HepG2 (cell line): ENCODE measurements at regions not wholly inside any gene's neighbourhood (a gene's known extent, or its start where the extent isn't known, plus 50 kb on each side); places are given as distances from the start of the nearest gene placed in this dataset.

Experiments used
- ATAC-seq: fragments of 200-7000 bp; cut with Tn5 transposase; 3 replicates; pipeline ENCODE4 v1.9.1; 2020; ENCODE audit warnings: mild to moderate bottlenecking, moderate library complexity
- BruUV-seq: library from RNA; stranded (reverse); fragments of 400-500 nt; replicated peaks from 2 replicates; lab custom pipeline; 2021; lab: Mats Ljungman, UMichigan
- CTCF ChIA-PET: fragments of 300-600 bp; formaldehyde crosslinking; extraction: SDS; loops from one replicate; lab custom pipeline; 2021; ENCODE audit warnings: low total read pairs, inconsistent platforms, low intra/inter-chr PET ratio; lab: Yijun Ruan, JAX
- POLR2A ChIA-PET: fragments of 350-600 bp; sonication (Branson Sonifier 250); formaldehyde crosslinking; loops from one replicate; lab custom pipeline; 2020; ENCODE audit warnings: antibody characterized with exemption, inconsistent platforms; lab: Yijun Ruan, JAX
- DNase-seq: peaks from one replicate; pipeline ENCODE4 v3.0.0-alpha.2; 2015; ENCODE audit warnings: low spot score
- FAIRE-seq: peaks from 3 replicates; lab custom pipeline; 2011; peaks lifted over from hg19 to GRCh38; lab: Jason Lieb, UNC
- H2AFZ ChIP-seq: one replicate; pipeline ENCODE4 v1.6.1; 2011; ENCODE audit warnings: low read length, inconsistent platforms
- H3K27ac ChIP-seq: fragments of 300-600 bp; 3 replicates; pipeline ENCODE4 v1.8.0; 2011; ENCODE audit warnings: mixed run types, mild to moderate bottlenecking, mixed read lengths, low read length, inconsistent platforms; ENCODE audit not compliant: insufficient read depth; ENCODE audit errors: extremely low read length
- H3K27me3 ChIP-seq, 2 experiments: fragments of 200-600 bp in 1 of 2; 2 replicates in 1 of 2; 3 replicates in 1 of 2; pipeline versions ENCODE4 v1.6.0 to v1.8.0; 2011; ENCODE audit warnings: low read length in 2 of 2, mild to moderate bottlenecking in 2 of 2, moderate library complexity in 2 of 2, inconsistent platforms in 1 of 2; ENCODE audit not compliant: insufficient read depth in 2 of 2, control insufficient read depth in 1 of 2
- H3K36me3 ChIP-seq, 2 experiments: fragments of 200-600 bp in 1 of 2; replicated peaks in 1 of 2; 2 replicates in 1 of 2; 3 replicates in 1 of 2; pipeline versions ENCODE4 v1.5.1 to v1.8.0; 2011; ENCODE audit warnings: low read length in 2 of 2, inconsistent platforms in 1 of 2; ENCODE audit not compliant: insufficient read depth in 2 of 2, control insufficient read depth in 1 of 2
- H3K4me1 ChIP-seq: 2 replicates; pipeline ENCODE4 v1.5.1; 2012; ENCODE audit warnings: low read length, inconsistent platforms; ENCODE audit not compliant: insufficient read depth
- H3K4me2 ChIP-seq: 2 replicates; pipeline ENCODE4 v1.6.0; 2011; ENCODE audit warnings: low read depth, low read length, inconsistent platforms
- H3K4me3 ChIP-seq, 3 experiments: fragments of 200-600 bp in 1 of 3; sonication (generic), shearing (Covaris generic) in 1 of 3; replicated peaks in 1 of 3; 2 replicates each; pipeline ENCODE4 v1.5.1; 2011 to 2016; ENCODE audit warnings: low read length in 3 of 3, inconsistent platforms in 2 of 3, low read depth in 2 of 3, mild to moderate bottlenecking in 2 of 3, control low read depth in 1 of 3, mixed read lengths in 1 of 3; ENCODE audit not compliant: insufficient read depth in 1 of 3
- H3K79me2 ChIP-seq: one replicate; pipeline ENCODE4 v1.6.1; 2011; ENCODE audit warnings: low read length, inconsistent platforms; ENCODE audit not compliant: insufficient read depth
- H3K9ac ChIP-seq: 2 replicates; pipeline ENCODE4 v1.6.0; 2011; ENCODE audit warnings: mild to moderate bottlenecking, low read depth, low read length, inconsistent platforms; ENCODE audit not compliant: insufficient read depth
- H3K9me3 ChIP-seq: 2 replicates; pipeline ENCODE4 v1.5.1; 2012; ENCODE audit warnings: mild to moderate bottlenecking, low read length
- H4K20me1 ChIP-seq: 2 replicates; pipeline ENCODE4 v1.6.0; 2011; ENCODE audit warnings: inconsistent platforms, mild to moderate bottlenecking, low read length, moderate library complexity; ENCODE audit not compliant: insufficient read depth
- GPBP1L1 ChIP-seq: sonication (generic); formaldehyde crosslinking; IDR thresholded peaks from 2 replicates; pipeline ENCODE4 v1.5.0; 2020; ENCODE audit warnings: mild to moderate bottlenecking, missing genetic modification reagents
- MED13 ChIP-seq: sonication (generic); formaldehyde crosslinking; IDR thresholded peaks from 2 replicates; pipeline ENCODE4 v1.5.0; 2020; ENCODE audit warnings: missing genetic modification reagents
- NCOA5 ChIP-seq: sonication (generic); formaldehyde crosslinking; IDR thresholded peaks from 2 replicates; pipeline ENCODE4 v1.4.0; 2020; ENCODE audit warnings: missing genetic modification reagents
- NFIB ChIP-seq: sonication (generic); formaldehyde crosslinking; IDR thresholded peaks from 2 replicates; pipeline ENCODE4 v1.9.0; 2021; ENCODE audit warnings: missing genetic modification reagents, mild to moderate bottlenecking, borderline replicate concordance
- PAWR ChIP-seq: sonication (generic); formaldehyde crosslinking; IDR thresholded peaks from 2 replicates; pipeline ENCODE4 v1.4.0; 2020; ENCODE audit warnings: missing genetic modification reagents, mild to moderate bottlenecking, borderline replicate concordance
- SMAD3 ChIP-seq: sonication (generic); formaldehyde crosslinking; IDR thresholded peaks from 2 replicates; pipeline ENCODE4 v1.4.0; 2020; ENCODE audit warnings: missing genetic modification reagents
- U2AF1 ChIP-seq: fragments of 200-400 bp; formaldehyde crosslinking; optimal IDR thresholded peaks from 2 replicates; pipeline ENCODE3; 2017; ENCODE audit warnings: mild to moderate bottlenecking, low read depth, low read length
- ZNF484 ChIP-seq: sonication (generic); formaldehyde crosslinking; IDR thresholded peaks from 2 replicates; pipeline ENCODE4 v1.5.1; 2020; ENCODE audit warnings: mild to moderate bottlenecking, low read depth, missing genetic modification reagents, borderline replicate concordance
- ZNF567 ChIP-seq: sonication (generic); formaldehyde crosslinking; IDR thresholded peaks from 2 replicates; pipeline ENCODE4 v1.8.1; 2023; ENCODE audit warnings: mild to moderate bottlenecking, missing genetic modification reagents, borderline replicate concordance
- ZSCAN22 ChIP-seq: sonication (generic); formaldehyde crosslinking; IDR thresholded peaks from 2 replicates; pipeline ENCODE4 v1.4.0; 2020; ENCODE audit warnings: mild to moderate bottlenecking, missing genetic modification reagents
- WGBS: methylation state at CpG from one replicate; pipeline ENCODE4 v1.1.6; 2017; ENCODE audit warnings: low lambda C conversion rate; 5-methylcytosine and 5-hydroxymethylcytosine counted together
- in situ Hi-C: cut with HindIII; loops from 2 replicates; pipeline ENCODE4 v1.10.0; 2017; ENCODE audit warnings: low pct_unique_long_range_greater_than_20kb; ENCODE audit not compliant: extremely low pct_ligation_motif_present
- intact Hi-C: fragments of 100-400 bp; cut with micrococcal nuclease; formaldehyde crosslinking; loops from one replicate; pipeline ENCODE4 v1.10.0; 2022; ENCODE audit not compliant: unreplicated experiment
- TF ChIP-seq, protein P1 (sequence below): sonication (generic); formaldehyde crosslinking; IDR thresholded peaks from 2 replicates; pipeline ENCODE4 v1.8.0; 2023; ENCODE audit warnings: mild to moderate bottlenecking, missing genetic modification reagents

GRCh38 chr2:207286106-207286505 lies 120.4 kb upstream of the KLF7 start:
- in situ Hi-C loops: no loop called here
- Histone ChIP-seq H2AFZ (no peak overlapping the region), H3K27me3 (no peaks in the 10 kb centered on the region), H3K4me1 (peaks cover 5% of the 10 kb centered on the region), H3K9me3 (no peaks in the 10 kb centered on the region)
- no peak for TF ChIP-seq MED13
- TF ChIP-seq, protein P1, sequence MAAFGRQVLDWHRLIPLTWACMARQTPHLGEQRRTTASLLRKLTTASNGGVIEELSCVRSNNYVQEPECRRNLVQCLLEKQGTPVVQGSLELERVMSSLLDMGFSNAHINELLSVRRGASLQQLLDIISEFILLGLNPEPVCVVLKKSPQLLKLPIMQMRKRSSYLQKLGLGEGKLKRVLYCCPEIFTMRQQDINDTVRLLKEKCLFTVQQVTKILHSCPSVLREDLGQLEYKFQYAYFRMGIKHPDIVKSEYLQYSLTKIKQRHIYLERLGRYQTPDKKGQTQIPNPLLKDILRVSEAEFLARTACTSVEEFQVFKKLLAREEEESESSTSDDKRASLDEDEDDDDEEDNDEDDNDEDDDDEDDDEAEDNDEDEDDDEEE (CRISPR knock-in tag): no peak
- TF ChIP-seq NFIB: no peak
- TF ChIP-seq NCOA5 (CRISPR knock-in tag): no peak
- TF ChIP-seq ZSCAN22 (CRISPR knock-in tag): no peak
- TF ChIP-seq SMAD3: no peak
- no peak for TF ChIP-seq ZNF567
- no peak for TF ChIP-seq U2AF1
- no peak for TF ChIP-seq PAWR (CRISPR knock-in tag)
- TF ChIP-seq, all 625 proteins: peak for 0
- DNase-seq (no peak), ATAC-seq (no peak), FAIRE-seq (no peak)
- ChIA-PET POLR2A (no interaction called here), CTCF (no interaction called here)
- Histone ChIP-seq H3K9ac (no peak overlapping the region), H3K79me2 (no peaks in the 10 kb centered on the region), H3K4me2 (no peak overlapping the region), H3K27ac (no peak overlapping the region), H3K4me3 (no peak overlapping the region), H3K36me3 (no peaks in the 10 kb centered on the region), H4K20me1 (no peaks in the 10 kb centered on the region)
- 16% methylated on average over 2 of the region's 2 CpGs for WGBS
- intact Hi-C loops: no loop called here
- BruUV-seq: no TSS peak

- intact Hi-C loops: no loop called here
- ChIA-PET POLR2A (no interaction called here), CTCF (no interaction called here)
- Histone ChIP-seq H3K9ac (no peak overlapping the region), H4K20me1 (no peaks in the 10 kb centered on the region), H3K27me3 (no peaks in the 10 kb centered on the region), H3K4me3 (no peak overlapping the region), H3K4me1 (peaks cover 9% of the 10 kb centered on the region), H3K4me2 (no peak overlapping the region), H3K79me2 (no peaks in the 10 kb centered on the region), H3K27ac (no peak overlapping the region), H2AFZ (no peak overlapping the region), H3K9me3 (no peaks in the 10 kb centered on the region), H3K36me3 (no peaks in the 10 kb centered on the region)
- no TSS peak for BruUV-seq
- no peak for ATAC-seq
- in situ Hi-C loops: no loop called here
- no peak for TF ChIP-seq ZNF484
- TF ChIP-seq GPBP1L1: no peak
- no peak for DNase-seq
- whole genome bisulfite sequencing: 53% methylated on average over 4 of the region's 4 CpGs
- FAIRE-seq: no peak
Measured at GRCh38 chr2:207288628-207289027, 122.9 kb upstream of the KLF7 start.
